NT2/D1 (cell line): ENCODE measurements at regions not wholly inside any gene's neighbourhood (a gene's known extent, or its start where the extent isn't known, plus 50 kb on each side); places are given as distances from the start of the nearest gene placed in this dataset.

Source experiments
- SUZ12 ChIP-seq: IDR thresholded peaks from 2 replicates; pipeline ENCODE4 v1.6.1; 2011; ENCODE audit not compliant: insufficient read length, insufficient read depth; ENCODE audit errors: extremely low read depth
- YY1 ChIP-seq: IDR thresholded peaks from 2 replicates; pipeline ENCODE4 v1.6.1; 2011; ENCODE audit not compliant: insufficient read length, insufficient read depth
- ZNF274 ChIP-seq: IDR thresholded peaks from 2 replicates; pipeline ENCODE4 v1.6.1; 2011; ENCODE audit warnings: mild to moderate bottlenecking, low read depth, low read length

DNA sequence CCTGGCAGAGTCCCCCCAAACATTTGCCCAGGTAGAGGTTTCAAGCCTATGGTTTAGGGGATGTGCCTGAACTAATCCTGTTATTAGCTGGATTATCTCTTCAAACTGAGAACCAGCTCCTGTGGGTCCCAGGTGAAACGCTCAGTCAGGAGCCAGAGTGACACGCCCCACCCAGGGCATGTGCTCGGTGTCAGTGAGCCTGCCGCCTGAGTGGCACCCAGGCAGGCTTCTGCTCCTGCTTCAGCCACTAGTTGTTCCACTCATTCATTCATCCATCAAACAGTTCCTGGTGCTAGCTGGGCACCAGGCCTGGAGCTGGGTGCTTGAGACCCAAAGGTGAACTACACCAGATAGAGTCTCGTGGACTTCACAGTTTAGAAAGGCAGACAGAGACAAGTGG is 129.4 kb upstream of the PITX1 start:
- TF ChIP-seq YY1: no peak
- no peak for TF ChIP-seq ZNF274
- no peak for TF ChIP-seq SUZ12
